ENCODE measurements at regions not wholly inside any gene's neighbourhood (a gene's known extent, or its start where the extent isn't known, plus 50 kb on each side); places are given as distances from the start of the nearest gene placed in this dataset.

DNA sequence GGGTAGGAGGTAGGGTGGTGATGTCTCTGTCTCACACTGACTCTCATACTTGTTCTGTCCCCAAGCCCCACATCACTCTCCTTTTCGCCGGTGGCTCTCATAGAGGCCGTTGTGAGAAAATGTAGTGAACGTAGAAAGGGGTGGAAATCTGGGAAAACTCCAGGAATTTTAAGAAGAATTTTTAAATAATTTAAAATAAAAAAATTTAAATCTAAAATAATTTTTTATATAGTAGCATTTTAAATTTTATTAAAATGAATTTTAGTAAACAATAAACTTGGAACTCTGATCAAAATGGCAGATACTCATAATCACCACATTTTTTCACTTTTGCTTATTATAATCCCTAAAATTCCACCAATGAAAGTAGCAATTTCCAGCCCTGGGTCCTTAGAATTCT is 473.6 kb upstream of the ZFHX3 start:
- dilution Hi-C loops (cut with MboI; ENCODE audit: extremely low pct_ligation_motif_present, low sequenced_read_pairs): no loop called here
- no peak overlapping the region for H3K4me2 ChIP-seq (ENCODE audit: control insufficient read depth, extremely low read depth, insufficient read depth, low read depth, low read length)
- no peaks in the 10 kb centered on the region for H3K79me2 ChIP-seq (ENCODE audit: control insufficient read depth, insufficient read depth, low read length)
- no peaks in the 10 kb centered on the region for H3K9me3 ChIP-seq (ENCODE audit: control insufficient read depth, low read depth, low read length)
- H3K27me3 ChIP-seq (ENCODE audit: control insufficient read depth, extremely low read depth, insufficient read depth, low read length): no peaks in the 10 kb centered on the region
- H3K36me3 ChIP-seq (ENCODE audit: control insufficient read depth in 2 of 2, extremely low read depth in 1 of 2, insufficient read depth in 2 of 2, low read length in 2 of 2): no peaks in the 10 kb centered on the region
- no peak overlapping the region for H3K27ac ChIP-seq (ENCODE audit: control insufficient read depth, insufficient read depth, low read length)
- no peak overlapping the region for H3K4me3 ChIP-seq (ENCODE audit: control insufficient read depth in 2 of 3, extremely low read depth in 1 of 3, insufficient read depth in 2 of 3, low read depth in 1 of 3, low read length in 3 of 3)
- no peak for FAIRE-seq
- H3K9ac ChIP-seq (ENCODE audit: control insufficient read depth, extremely low read depth, insufficient read depth, low read length): no peak overlapping the region
- H4K20me1 ChIP-seq (ENCODE audit: control insufficient read depth, extremely low read depth, insufficient read depth, low read length): no peaks in the 10 kb centered on the region
- H2AFZ ChIP-seq (ENCODE audit: control insufficient read depth, low read length): no peak overlapping the region
- no peaks in the 10 kb centered on the region for H3K9me1 ChIP-seq (ENCODE audit: control insufficient read depth, extremely low read depth, insufficient read depth, low read length)
- no peak for DNase-seq (ENCODE audit: low read depth, low spot score)
- TF ChIP-seq EZH2 (IDR thresholded peaks at IDR 0.05; ENCODE audit: low read length): no peak
- TF ChIP-seq, protein P1, sequence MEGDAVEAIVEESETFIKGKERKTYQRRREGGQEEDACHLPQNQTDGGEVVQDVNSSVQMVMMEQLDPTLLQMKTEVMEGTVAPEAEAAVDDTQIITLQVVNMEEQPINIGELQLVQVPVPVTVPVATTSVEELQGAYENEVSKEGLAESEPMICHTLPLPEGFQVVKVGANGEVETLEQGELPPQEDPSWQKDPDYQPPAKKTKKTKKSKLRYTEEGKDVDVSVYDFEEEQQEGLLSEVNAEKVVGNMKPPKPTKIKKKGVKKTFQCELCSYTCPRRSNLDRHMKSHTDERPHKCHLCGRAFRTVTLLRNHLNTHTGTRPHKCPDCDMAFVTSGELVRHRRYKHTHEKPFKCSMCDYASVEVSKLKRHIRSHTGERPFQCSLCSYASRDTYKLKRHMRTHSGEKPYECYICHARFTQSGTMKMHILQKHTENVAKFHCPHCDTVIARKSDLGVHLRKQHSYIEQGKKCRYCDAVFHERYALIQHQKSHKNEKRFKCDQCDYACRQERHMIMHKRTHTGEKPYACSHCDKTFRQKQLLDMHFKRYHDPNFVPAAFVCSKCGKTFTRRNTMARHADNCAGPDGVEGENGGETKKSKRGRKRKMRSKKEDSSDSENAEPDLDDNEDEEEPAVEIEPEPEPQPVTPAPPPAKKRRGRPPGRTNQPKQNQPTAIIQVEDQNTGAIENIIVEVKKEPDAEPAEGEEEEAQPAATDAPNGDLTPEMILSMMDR (optimal IDR thresholded peaks at IDR 0.05 in 1 of 3, IDR thresholded peaks at IDR 0.05 in 1 of 3, conservative IDR thresholded peaks at IDR 0.05 in 1 of 3; ENCODE audit: extremely low read depth in 1 of 3, insufficient read depth in 2 of 3, low read length in 3 of 3): no peak
- H3K4me1 ChIP-seq (ENCODE audit: control insufficient read depth, extremely low read depth, insufficient read depth, low read length): no peaks in the 10 kb centered on the region

DNA sequence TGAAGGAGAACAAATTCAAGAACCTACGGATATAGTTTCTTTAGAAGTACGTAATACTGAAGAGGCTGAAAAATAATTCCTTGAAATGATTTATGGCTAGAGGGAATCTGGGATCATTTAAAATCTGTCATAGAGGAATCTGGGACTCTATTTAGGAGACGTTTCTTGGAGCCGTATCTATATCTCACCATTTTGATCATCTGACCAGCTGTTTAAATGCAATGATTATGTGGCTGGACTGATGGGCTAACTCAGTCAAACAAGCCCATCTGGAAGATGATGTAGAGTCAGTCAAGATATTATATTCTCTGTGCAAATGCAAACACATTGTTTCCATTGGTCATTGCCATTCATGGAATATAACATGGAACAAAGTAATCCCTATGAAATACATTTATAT is 467.7 kb upstream of the ZFHX3 start:
- H3K4me1 ChIP-seq (ENCODE audit: control insufficient read depth, extremely low read depth, insufficient read depth, low read length): no peaks in the 10 kb centered on the region
- FAIRE-seq: no peak
- dilution Hi-C loops (cut with MboI; ENCODE audit: extremely low pct_ligation_motif_present, low sequenced_read_pairs): no loop called here
- H3K36me3 ChIP-seq (ENCODE audit: control insufficient read depth in 2 of 2, extremely low read depth in 1 of 2, insufficient read depth in 2 of 2, low read length in 2 of 2): no peaks in the 10 kb centered on the region
- no peak overlapping the region for H3K9ac ChIP-seq (ENCODE audit: control insufficient read depth, extremely low read depth, insufficient read depth, low read length)
- H3K9me1 ChIP-seq (ENCODE audit: control insufficient read depth, extremely low read depth, insufficient read depth, low read length): no peaks in the 10 kb centered on the region
- H3K79me2 ChIP-seq (ENCODE audit: control insufficient read depth, insufficient read depth, low read length): no peaks in the 10 kb centered on the region
- H3K27me3 ChIP-seq (ENCODE audit: control insufficient read depth, extremely low read depth, insufficient read depth, low read length): no peaks in the 10 kb centered on the region
- no peak overlapping the region for H3K27ac ChIP-seq (ENCODE audit: control insufficient read depth, insufficient read depth, low read length)
- H3K9me3 ChIP-seq (ENCODE audit: control insufficient read depth, low read depth, low read length): no peaks in the 10 kb centered on the region
- no peak for DNase-seq (ENCODE audit: low read depth, low spot score)
- no peak overlapping the region for H2AFZ ChIP-seq (ENCODE audit: control insufficient read depth, low read length)
- no peak overlapping the region for H3K4me2 ChIP-seq (ENCODE audit: control insufficient read depth, extremely low read depth, insufficient read depth, low read depth, low read length)
- TF ChIP-seq, protein P1 (optimal IDR thresholded peaks at IDR 0.05 in 1 of 3, IDR thresholded peaks at IDR 0.05 in 1 of 3, conservative IDR thresholded peaks at IDR 0.05 in 1 of 3; ENCODE audit: extremely low read depth in 1 of 3, insufficient read depth in 2 of 3, low read length in 3 of 3): no peak
- no peak for TF ChIP-seq EZH2 (IDR thresholded peaks at IDR 0.05; ENCODE audit: low read length)
- no peaks in the 10 kb centered on the region for H4K20me1 ChIP-seq (ENCODE audit: control insufficient read depth, extremely low read depth, insufficient read depth, low read length)
- no peak overlapping the region for H3K4me3 ChIP-seq (ENCODE audit: control insufficient read depth in 2 of 3, extremely low read depth in 1 of 3, insufficient read depth in 2 of 3, low read depth in 1 of 3, low read length in 3 of 3)

Measured in keratinocyte (primary cell).